HCT116 (cell line): ENCODE measurements at regions not wholly inside any gene's neighbourhood (a gene's known extent, or its start where the extent isn't known, plus 50 kb on each side); places are given as distances from the start of the nearest gene placed in this dataset.

Experiments used
- ATAC-seq: fragments of 200-7000 bp; cut with Tn5 transposase; 2 replicates; pipeline ENCODE4 v1.9.1; 2020; ENCODE audit warnings: mild to moderate bottlenecking, moderate library complexity
- BruUV-seq: library from RNA; stranded (reverse); fragments of 400-500 nt; replicated peaks from 2 replicates; lab custom pipeline; 2021; lab: Mats Ljungman, UMichigan
- CTCF ChIA-PET: fragments of 300-600 bp; sonication (Branson Sonifier 250); formaldehyde crosslinking; loops from one replicate; lab custom pipeline; 2021; ENCODE audit warnings: antibody characterized with exemption; lab: Charles Lee
- POLR2A ChIA-PET: fragments of 300-600, 350-600 bp; sonication (Branson Sonifier 250); formaldehyde crosslinking; loops from one replicate; lab custom pipeline; 2021; ENCODE audit warnings: antibody characterized with exemption; lab: Charles Lee
- RAD21 ChIA-PET, 2 experiments: fragments of 300-600 bp; sonication (Branson Sonifier 250); formaldehyde crosslinking; loops; one replicate each; lab custom pipeline; 2023; ENCODE audit warnings: low total read pairs in 2 of 2; ENCODE audit not compliant: uncharacterized antibody in 2 of 2, unreplicated experiment in 2 of 2, low non-redundant PET in 1 of 2; lab: Charles Lee
- DNase-seq: peaks from one replicate; pipeline ENCODE4 v3.0.0-alpha.2; 2010; ENCODE audit warnings: low read depth, low spot score
- H2AFZ ChIP-seq: fragments of 200-600 bp; shearing (Covaris generic), sonication (generic); 2 replicates; pipeline ENCODE4 v1.6.1; 2017; ENCODE audit warnings: low read depth, mixed run types, mixed read lengths, antibody characterized with exemption, low read length; ENCODE audit not compliant: poor library complexity, severe bottlenecking
- H3K27ac ChIP-seq: 2 replicates; pipeline ENCODE4 v1.5.1; 2012; ENCODE audit warnings: low read depth, low read length
- H3K27me3 ChIP-seq: fragments of 200-600 bp; sonication (generic); 2 replicates; pipeline ENCODE4 v1.6.1; 2016; ENCODE audit warnings: mixed run types, low read length, mixed read lengths; ENCODE audit not compliant: insufficient read depth
- H3K36me3 ChIP-seq, 2 experiments: fragments of 200-500 bp in 1 of 2; fragments of 200-600 bp in 1 of 2; sonication (Bioruptor generic) in 1 of 2; sonication (generic) in 1 of 2; 2 replicates each; pipeline versions ENCODE4 v1.5.1 to v1.6.1; 2014 to 2016; ENCODE audit warnings: low read length in 2 of 2, inconsistent platforms in 1 of 2, mixed read lengths in 1 of 2, mixed run types in 1 of 2; ENCODE audit not compliant: insufficient read depth in 2 of 2, control insufficient read depth in 1 of 2
- H3K4me1 ChIP-seq, 2 experiments: fragments of 200-600 bp in 1 of 2; sonication (generic) in 1 of 2; 2 replicates each; pipeline versions ENCODE4 v1.5.1 to v1.6.1; 2012 to 2017; ENCODE audit warnings: low read length in 2 of 2, inconsistent platforms in 1 of 2, mild to moderate bottlenecking in 1 of 2, mixed read lengths in 1 of 2, mixed run types in 1 of 2, moderate library complexity in 1 of 2; ENCODE audit not compliant: insufficient read depth in 2 of 2, control insufficient read depth in 1 of 2
- H3K4me2 ChIP-seq: fragments of 200-600 bp; sonication (generic); 2 replicates; pipeline ENCODE4 v1.6.1; 2017; ENCODE audit warnings: mixed run types, low read length, mixed read lengths
- H3K4me3 ChIP-seq, 2 experiments: fragments of 200-600 bp in 1 of 2; sonication (generic) in 1 of 2; replicated peaks in 1 of 2; 2 replicates each; pipeline ENCODE4 v1.5.1; 2011 to 2016; ENCODE audit warnings: low read length in 2 of 2, control low read depth in 1 of 2, low read depth in 1 of 2, mild to moderate bottlenecking in 1 of 2, mixed read lengths in 1 of 2, mixed run types in 1 of 2
- H3K79me2 ChIP-seq: fragments of 200-600 bp; sonication (generic); 2 replicates; pipeline ENCODE4 v1.6.1; 2017; ENCODE audit warnings: mild to moderate bottlenecking, mixed run types, low read length, moderate library complexity, mixed read lengths; ENCODE audit not compliant: insufficient read depth
- H3K9ac ChIP-seq: fragments of 200-600 bp; sonication (generic); 2 replicates; pipeline ENCODE4 v1.6.1; 2016; ENCODE audit warnings: low read length, mixed read lengths
- H3K9me2 ChIP-seq: fragments of 200-600 bp; sonication (generic), shearing (Covaris generic); 2 replicates; pipeline ENCODE4 v1.6.1; 2017; ENCODE audit warnings: mixed run types, mild to moderate bottlenecking, moderate library complexity; ENCODE audit not compliant: insufficient read depth
- H3K9me3 ChIP-seq, 2 experiments: fragments of 200-500 bp in 1 of 2; fragments of 200-600 bp in 1 of 2; sonication (Bioruptor generic) in 1 of 2; sonication (generic) in 1 of 2; 2 replicates each; pipeline ENCODE4 v1.6.1; 2014 to 2017; ENCODE audit warnings: low read length in 2 of 2, mixed read lengths in 2 of 2, inconsistent platforms in 1 of 2, low read depth in 1 of 2, mild to moderate bottlenecking in 1 of 2, mixed run types in 1 of 2, moderate library complexity in 1 of 2; ENCODE audit not compliant: control insufficient read depth in 1 of 2, insufficient read depth in 1 of 2
- H4K20me1 ChIP-seq: fragments of 200-600 bp; sonication (generic), shearing (Covaris generic); 2 replicates; pipeline ENCODE4 v1.6.1; 2017; ENCODE audit warnings: mixed run types, mild to moderate bottlenecking, moderate library complexity; ENCODE audit not compliant: insufficient read depth
- CBX3 ChIP-seq: IDR thresholded peaks from 2 replicates; pipeline ENCODE4 v1.6.1; 2012; ENCODE audit warnings: low read depth
- CTCF ChIP-seq, 3 experiments: fragments of 200-600 bp in 1 of 3; sonication (generic) in 1 of 3; IDR thresholded peaks in 2 of 3; conservative IDR thresholded peaks in 1 of 3; 2 replicates each; pipeline ENCODE4 v1.5.1; 2012 to 2017; ENCODE audit warnings: low read depth in 2 of 3, low read length in 2 of 3, antibody characterized with exemption in 1 of 3, borderline replicate concordance in 1 of 3, control low read depth in 1 of 3, mild to moderate bottlenecking in 1 of 3, mixed read lengths in 1 of 3, mixed run types in 1 of 3, moderate library complexity in 1 of 3; ENCODE audit not compliant: insufficient read depth in 1 of 3
- ELF1 ChIP-seq: IDR thresholded peaks from 2 replicates; pipeline ENCODE4 v1.6.1; 2012; ENCODE audit warnings: low read depth, borderline replicate concordance
- EZH2phosphoT487 ChIP-seq: fragments of 200-600 bp; IDR thresholded peaks from 2 replicates; pipeline ENCODE4 v1.6.1; 2018; ENCODE audit warnings: antibody characterized with exemption, borderline replicate concordance
- FOSL1 ChIP-seq: IDR thresholded peaks from 2 replicates; pipeline ENCODE4 v1.6.1; 2012; ENCODE audit warnings: low read depth
- MAX ChIP-seq: IDR thresholded peaks from 2 replicates; pipeline ENCODE4 v1.6.1; 2012
- RAD21 ChIP-seq: IDR thresholded peaks from 2 replicates; pipeline ENCODE4 v1.6.1; 2012; ENCODE audit warnings: low read depth, mild to moderate bottlenecking
- TCF7L2 ChIP-seq: IDR thresholded peaks from 2 replicates; pipeline ENCODE4 v1.7.0; 2011; ENCODE audit warnings: borderline replicate concordance, inconsistent platforms; ENCODE audit not compliant: insufficient read depth, insufficient read length; ENCODE audit errors: extremely low read depth
- YY1 ChIP-seq: IDR thresholded peaks from 2 replicates; pipeline ENCODE4 v1.6.1; 2011; ENCODE audit warnings: low read length, low read depth, moderate library complexity, mild to moderate bottlenecking; ENCODE audit not compliant: insufficient replicate concordance; ENCODE audit errors: extremely low read depth
- ZBTB33 ChIP-seq: IDR thresholded peaks from 2 replicates; pipeline ENCODE4 v1.6.1; 2011; ENCODE audit warnings: mild to moderate bottlenecking, low read length, moderate library complexity; ENCODE audit not compliant: insufficient replicate concordance; ENCODE audit errors: extremely low read depth
- intact Hi-C: fragments of 100-400 bp; cut with micrococcal nuclease; formaldehyde crosslinking; loops from 2 replicates; pipeline ENCODE4 v1.10.0; 2022

GRCh38 chr6:44522871-44523270, 135.4 kb downstream of the CDC5L start:
- ATAC-seq: no peak

More at GRCh38 chr6:44522871-44523270, 135.4 kb downstream of the CDC5L start:
- no TSS peak for BruUV-seq
- Histone ChIP-seq H3K4me3 (no peak overlapping the region), H2AFZ (no peak overlapping the region), H3K27ac (no peak overlapping the region), H4K20me1 (no peaks in the 10 kb centered on the region), H3K36me3 (no peaks in the 10 kb centered on the region), H3K4me1 (no peaks in the 10 kb centered on the region), H3K9me3 (0 out of 4 replicates have a peak, but pooled peaks cover 0 to 3% of the 10 kb centered on the region in 2 experiments), H3K4me2 (no peak overlapping the region), H3K27me3 (no peaks in the 10 kb centered on the region), H3K9ac (no peak overlapping the region), H3K9me2 (no peaks in the 10 kb centered on the region), H3K79me2 (no peaks in the 10 kb centered on the region)
- CTCF ChIA-PET: no interaction called here
- POLR2A ChIA-PET: no interaction called here
- DNase-seq: no peak
- RAD21 ChIA-PET: no interaction called here
- intact Hi-C loops: no loop called here
- TF ChIP-seq MAX (no peak), CBX3 (no peak), YY1 (no peak), CTCF (IDR thresholded peaks at IDR 0.05 in 2 of 3, conservative IDR thresholded peaks at IDR 0.05 in 1 of 3; ENCODE audit: borderline replicate concordance in 1 of 3, insufficient read depth in 1 of 3, low read depth in 2 of 3, low read length in 2 of 3) (no peak), FOSL1 (no peak), RAD21 (no peak), ZBTB33 (no peak), EZH2phosphoT487 (no peak), TCF7L2 (no peak), ELF1 (no peak)
